HUES64 (cell line): ENCODE measurements at regions not wholly inside any gene's neighbourhood (a gene's known extent, or its start where the extent isn't known, plus 50 kb on each side); places are given as distances from the start of the nearest gene placed in this dataset.

Source experiments
- H3K27ac ChIP-seq: 2 replicates; pipeline ENCODE4 v1.7.0; 2013; ENCODE audit warnings: low read depth, low read length, inconsistent platforms
- H3K27me3 ChIP-seq: 2 replicates; pipeline ENCODE4 v1.6.1; 2013; ENCODE audit warnings: mild to moderate bottlenecking, low read length; ENCODE audit not compliant: insufficient read depth
- H3K36me3 ChIP-seq: 2 replicates; pipeline ENCODE4 v1.6.1; 2013; ENCODE audit warnings: mild to moderate bottlenecking, low read length; ENCODE audit not compliant: insufficient read depth
- H3K4me1 ChIP-seq: 2 replicates; pipeline ENCODE4 v1.6.1; 2013; ENCODE audit warnings: mild to moderate bottlenecking, low read length, moderate library complexity; ENCODE audit not compliant: insufficient read depth
- H3K4me3 ChIP-seq: 2 replicates; pipeline ENCODE4 v1.5.1; 2013; ENCODE audit warnings: mild to moderate bottlenecking, low read length, moderate library complexity
- H3K9ac ChIP-seq: 2 replicates; pipeline ENCODE4 v1.6.1; 2013; ENCODE audit warnings: mild to moderate bottlenecking, low read depth, low read length
- H3K9me3 ChIP-seq: 2 replicates; pipeline ENCODE4 v1.6.1; 2013; ENCODE audit warnings: low read depth, low read length; ENCODE audit not compliant: insufficient read depth
- WGBS: fragments of 150-250, 120-280 bp; methylation state at CpG from one replicate; pipeline ENCODE4 v1.1.7; 2013; ENCODE audit warnings: missing lambda C conversion rate; 5-methylcytosine and 5-hydroxymethylcytosine counted together

GRCh38 chr11:128250482-128250881 lies 336.9 kb downstream of the ETS1 start:
- no peak overlapping the region for H3K4me3 ChIP-seq
- H3K4me1 ChIP-seq, result no peaks in the 10 kb centered on the region
- H3K9me3 ChIP-seq, result no peaks in the 10 kb centered on the region
- H3K27ac ChIP-seq, result no peak overlapping the region
- H3K36me3 ChIP-seq, result no peaks in the 10 kb centered on the region
- WGBS, result 92% methylated on average over 2 of the region's 2 CpGs
- H3K27me3 ChIP-seq, result no peaks in the 10 kb centered on the region
- no peak overlapping the region for H3K9ac ChIP-seq

DNA sequence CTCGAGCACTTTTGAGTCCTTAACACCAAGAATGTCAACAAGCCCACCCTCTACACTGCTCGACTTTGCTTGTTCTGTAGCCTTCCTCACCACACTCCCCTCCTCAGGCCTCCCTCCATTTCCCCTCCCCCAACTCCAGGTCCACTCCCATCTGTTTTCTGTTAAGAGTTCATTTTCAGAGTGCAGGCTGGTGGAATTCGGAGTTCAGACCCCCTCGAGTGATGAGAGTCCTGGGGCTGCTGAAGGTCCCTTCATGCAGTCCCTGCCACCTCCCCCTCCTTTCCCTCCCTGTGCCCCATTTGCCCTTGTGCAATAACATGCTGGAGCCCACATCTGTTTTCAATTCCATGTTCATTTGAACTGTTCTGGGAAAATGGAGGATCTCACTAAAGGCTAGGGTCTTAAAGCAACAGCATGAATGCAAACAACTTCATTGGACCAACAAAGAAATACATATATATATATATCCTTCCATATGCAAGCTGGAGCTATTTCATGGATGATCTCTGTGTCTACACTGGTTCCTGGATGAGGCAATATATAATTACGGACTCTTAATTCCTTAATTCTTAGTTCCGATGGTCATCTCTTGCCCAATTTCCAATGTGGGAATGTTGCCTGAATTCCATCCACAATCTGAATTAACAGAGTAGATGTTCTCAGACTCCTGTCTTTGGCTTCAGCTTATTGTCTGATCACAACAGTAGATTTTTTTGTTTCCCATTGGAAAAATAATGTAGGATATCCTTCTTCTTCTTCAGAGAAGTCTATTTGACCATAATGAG lies 340.4 kb downstream of the ETS1 start:
- no peak overlapping the region for H3K4me3 ChIP-seq
- no peak overlapping the region for H3K27ac ChIP-seq
- no peak overlapping the region for H3K9ac ChIP-seq
- WGBS, result 85% methylated on average over 6 of the region's 6 CpGs
- H3K4me1 ChIP-seq, result no peaks in the 10 kb centered on the region
- H3K36me3 ChIP-seq, result no peaks in the 10 kb centered on the region
- H3K27me3 ChIP-seq, result no peaks in the 10 kb centered on the region
- no peaks in the 10 kb centered on the region for H3K9me3 ChIP-seq

DNA sequence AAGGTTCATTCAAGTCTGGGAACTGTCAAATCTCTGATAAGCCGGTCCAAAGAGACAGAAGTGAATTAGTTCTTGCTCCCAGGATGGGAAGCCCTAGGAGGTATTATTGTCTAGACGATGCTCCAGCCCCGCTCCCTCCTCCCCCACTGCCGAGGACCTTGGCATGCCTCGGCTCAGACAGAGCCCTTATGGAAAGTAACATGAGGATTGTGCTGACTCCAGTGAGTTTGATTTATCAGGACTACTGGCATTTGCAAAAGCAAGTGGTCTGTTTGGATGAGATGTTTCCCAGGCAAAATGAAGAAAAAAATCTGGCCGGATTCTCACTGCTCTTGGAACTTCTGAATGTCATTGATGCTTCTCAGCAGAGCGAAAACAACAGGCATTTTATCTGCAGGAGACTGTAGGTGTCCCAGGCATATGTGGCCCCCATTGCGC lies 341.0 kb downstream of the ETS1 start:
- no peaks in the 10 kb centered on the region for H3K36me3 ChIP-seq
- no peaks in the 10 kb centered on the region for H3K4me1 ChIP-seq
- no peak overlapping the region for H3K9ac ChIP-seq
- H3K4me3 ChIP-seq, result no peak overlapping the region
- no peaks in the 10 kb centered on the region for H3K27me3 ChIP-seq
- no peak overlapping the region for H3K27ac ChIP-seq
- H3K9me3 ChIP-seq, result no peaks in the 10 kb centered on the region
- WGBS, result 90% methylated on average over 7 of the region's 8 CpGs

- WGBS, result 93% methylated on average over 5 of the region's 5 CpGs
- H3K9ac ChIP-seq, result no peak overlapping the region
- no peaks in the 10 kb centered on the region for H3K36me3 ChIP-seq
- no peak overlapping the region for H3K27ac ChIP-seq
- H3K4me1 ChIP-seq, result no peaks in the 10 kb centered on the region
- H3K27me3 ChIP-seq, result no peaks in the 10 kb centered on the region
- H3K4me3 ChIP-seq, result no peak overlapping the region
- H3K9me3 ChIP-seq, result no peaks in the 10 kb centered on the region
These were observed 342.5 kb downstream of the ETS1 start for GRCh38 chr11:128244871-128245270.

GRCh38 chr11:128242451-128242850 lies 344.9 kb downstream of the ETS1 start:
- WGBS, result no CpG with 5 or more reads among the region's 1 CpG
- no peaks in the 10 kb centered on the region for H3K36me3 ChIP-seq
- no peaks in the 10 kb centered on the region for H3K9me3 ChIP-seq
- no peak overlapping the region for H3K9ac ChIP-seq
- no peak overlapping the region for H3K27ac ChIP-seq
- no peaks in the 10 kb centered on the region for H3K27me3 ChIP-seq
- H3K4me1 ChIP-seq, result no peaks in the 10 kb centered on the region
- H3K4me3 ChIP-seq, result no peak overlapping the region

- no peak overlapping the region for H3K9ac ChIP-seq
- H3K27ac ChIP-seq, result no peak overlapping the region
- WGBS, result 93% methylated on average over 6 of the region's 6 CpGs
- no peaks in the 10 kb centered on the region for H3K4me1 ChIP-seq
- no peaks in the 10 kb centered on the region for H3K9me3 ChIP-seq
- H3K4me3 ChIP-seq, result no peak overlapping the region
- no peaks in the 10 kb centered on the region for H3K36me3 ChIP-seq
- H3K27me3 ChIP-seq, result no peaks in the 10 kb centered on the region
These were observed 346.8 kb downstream of the ETS1 start for GRCh38 chr11:128240546-128240945.

DNA sequence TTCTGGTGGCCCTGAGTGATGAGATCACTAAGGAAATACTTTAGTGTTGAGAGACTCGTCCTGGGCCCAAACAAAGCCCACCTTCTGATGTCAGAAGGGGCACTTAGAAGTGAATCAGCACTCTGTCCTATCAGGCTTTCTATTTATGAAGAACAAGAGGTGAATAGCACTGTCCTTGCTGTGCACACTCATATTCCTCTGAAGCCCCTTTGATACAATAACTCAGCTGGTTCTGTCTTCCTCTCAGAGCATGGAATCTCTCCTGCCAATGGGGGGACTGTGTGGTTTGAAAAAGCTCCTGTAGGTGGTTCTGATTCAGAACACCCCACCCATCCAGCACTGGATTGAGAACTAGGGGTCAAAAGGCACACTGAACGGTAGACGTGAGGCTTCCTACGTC lies 348.1 kb downstream of the ETS1 start:
- 90% methylated on average over 4 of the region's 4 CpGs for whole genome bisulfite sequencing
- no peaks in the 10 kb centered on the region for H3K4me1 ChIP-seq
- no peaks in the 10 kb centered on the region for H3K27me3 ChIP-seq
- H3K36me3 ChIP-seq, result no peaks in the 10 kb centered on the region
- no peak overlapping the region for H3K27ac ChIP-seq
- no peaks in the 10 kb centered on the region for H3K9me3 ChIP-seq
- no peak overlapping the region for H3K9ac ChIP-seq
- H3K4me3 ChIP-seq, result no peak overlapping the region

DNA sequence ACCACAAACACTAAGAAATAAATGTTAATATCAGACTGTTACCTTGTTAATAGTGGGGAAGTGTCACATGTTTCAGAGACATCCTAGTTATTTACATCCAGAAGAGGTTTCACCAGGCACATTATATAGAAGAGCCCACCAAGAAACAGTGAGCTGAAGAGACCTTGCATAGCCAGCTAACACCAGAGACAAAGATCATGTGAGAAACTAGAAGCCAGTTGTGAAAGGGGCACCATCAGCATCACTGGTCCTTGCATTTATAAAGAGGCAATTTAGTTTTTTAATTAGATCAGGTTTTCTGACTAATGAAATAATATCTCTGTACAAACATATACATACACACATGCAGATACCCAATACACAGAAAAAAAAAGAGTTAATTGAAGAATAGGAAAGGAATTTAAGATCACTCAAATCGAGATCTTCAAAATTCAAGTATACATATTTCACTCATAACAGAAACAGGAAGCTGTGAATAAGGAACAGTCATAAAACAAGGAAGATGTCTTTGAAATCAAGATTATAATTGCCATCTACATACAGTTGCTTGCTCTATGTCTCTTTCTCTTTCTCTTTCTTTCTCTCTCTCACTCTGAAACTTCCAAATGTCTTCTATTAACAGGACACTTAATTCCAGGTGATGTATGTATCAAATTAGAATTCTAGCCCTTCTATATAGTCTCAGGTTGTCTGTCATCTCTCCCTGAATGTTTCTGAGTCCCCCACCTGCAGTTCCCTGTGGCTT lies 348.7 kb downstream of the ETS1 start:
- H3K9me3 ChIP-seq, result no peaks in the 10 kb centered on the region
- WGBS, result no CpG with 5 or more reads among the region's 1 CpG
- no peaks in the 10 kb centered on the region for H3K27me3 ChIP-seq
- no peak overlapping the region for H3K9ac ChIP-seq
- no peaks in the 10 kb centered on the region for H3K36me3 ChIP-seq
- H3K27ac ChIP-seq, result no peak overlapping the region
- H3K4me1 ChIP-seq, result no peaks in the 10 kb centered on the region
- H3K4me3 ChIP-seq, result no peak overlapping the region

DNA sequence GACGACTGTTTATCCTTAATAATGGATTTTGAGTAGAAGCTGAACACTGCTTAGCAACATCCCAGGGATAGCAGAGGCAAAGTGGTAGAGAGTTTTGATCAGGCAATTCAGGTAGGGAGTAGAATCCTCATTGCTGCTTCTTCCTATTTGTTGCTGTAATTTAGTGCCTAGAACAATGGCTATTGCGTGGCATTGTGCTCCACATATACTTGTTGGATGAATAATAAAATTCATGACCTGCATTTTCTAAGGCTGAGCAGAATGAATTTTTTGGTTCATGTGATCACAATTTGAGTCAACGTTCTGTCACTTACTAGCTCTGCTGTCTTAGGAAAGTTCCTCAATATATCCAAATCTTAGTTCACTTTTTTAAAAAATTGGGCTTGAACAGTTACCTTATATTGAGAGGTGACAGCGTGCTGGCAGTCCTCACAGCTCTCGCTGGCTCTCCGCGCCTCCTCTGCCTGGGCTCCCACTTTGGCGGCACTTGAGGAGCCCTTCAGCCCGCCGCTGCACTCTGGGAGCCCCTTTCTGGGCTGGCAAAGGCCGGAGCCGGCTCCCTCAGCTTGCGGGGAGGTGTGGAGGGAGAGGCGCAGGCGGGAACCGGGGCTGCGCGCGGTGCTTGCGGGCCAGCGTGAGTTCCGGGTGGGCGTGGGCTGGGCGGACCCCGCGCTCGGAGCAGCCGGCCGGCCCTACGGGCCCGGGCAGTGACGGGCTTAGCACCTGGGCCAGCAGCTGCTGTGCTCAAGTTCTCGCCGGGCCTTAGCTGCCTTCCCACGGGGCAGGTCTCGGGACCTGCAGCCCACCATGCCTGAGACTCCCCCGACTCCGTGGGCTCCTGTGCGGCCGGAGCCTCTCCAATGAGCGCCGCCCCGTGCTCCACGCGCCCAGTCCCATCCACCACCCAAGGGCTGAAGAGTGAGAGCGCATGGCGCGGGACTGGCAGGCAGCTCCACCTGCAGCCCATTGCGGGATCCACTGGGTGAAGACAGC lies 350.6 kb downstream of the ETS1 start:
- H3K36me3 ChIP-seq, result no peaks in the 10 kb centered on the region
- 95% methylated on average over 49 of the region's 49 CpGs for WGBS
- H3K27ac ChIP-seq, result no peak overlapping the region
- no peaks in the 10 kb centered on the region for H3K9me3 ChIP-seq
- no peaks in the 10 kb centered on the region for H3K27me3 ChIP-seq
- H3K4me3 ChIP-seq, result no peak overlapping the region
- H3K9ac ChIP-seq, result no peak overlapping the region
- H3K4me1 ChIP-seq, result no peaks in the 10 kb centered on the region

DNA sequence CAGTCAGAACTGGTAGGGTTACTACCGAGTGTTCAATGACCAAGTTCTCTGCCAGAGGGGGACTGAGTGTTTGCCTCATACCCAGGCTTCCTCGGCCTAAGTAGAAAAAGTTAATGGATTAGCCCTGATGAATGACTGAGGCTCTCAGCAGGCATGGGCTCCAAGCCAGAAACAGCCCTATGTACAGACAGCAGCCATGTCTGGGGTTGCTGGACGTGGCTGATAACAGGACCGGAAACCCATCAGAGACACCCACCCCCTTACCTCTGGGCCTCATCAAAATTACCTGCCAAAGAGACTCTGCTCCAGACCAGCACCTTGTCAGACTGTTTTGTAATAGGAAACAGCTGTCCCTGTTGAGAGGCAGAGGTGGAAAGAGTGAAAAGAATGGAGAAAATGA lies 351.4 kb downstream of the ETS1 start:
- Histone ChIP-seq H3K9me3 (no peaks in the 10 kb centered on the region), H3K27me3 (no peaks in the 10 kb centered on the region), H3K4me1 (no peaks in the 10 kb centered on the region), H3K36me3 (no peaks in the 10 kb centered on the region), H3K27ac (no peak overlapping the region), H3K4me3 (no peak overlapping the region), H3K9ac (no peak overlapping the region)
- WGBS, result 86% methylated on average over 4 of the region's 4 CpGs

DNA sequence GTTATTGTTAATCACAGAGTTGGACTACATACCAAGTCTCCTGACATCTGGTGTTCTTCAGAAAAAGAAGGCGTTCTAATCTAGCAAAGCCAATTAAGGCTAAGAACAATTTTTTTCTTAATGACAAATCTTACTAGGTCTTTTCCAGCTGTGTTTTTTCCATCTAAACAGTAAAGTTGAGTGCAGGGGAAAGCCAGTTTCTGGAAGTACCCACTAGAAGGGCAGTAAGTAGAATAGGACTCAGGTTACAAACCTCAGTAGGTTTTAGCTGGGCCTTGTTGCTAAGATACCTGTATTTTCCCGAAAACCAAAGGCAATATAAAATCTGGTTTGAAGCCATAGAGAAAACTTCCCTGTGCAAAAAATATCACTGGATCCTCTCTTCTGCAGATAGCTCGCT lies 351.9 kb downstream of the ETS1 start:
- Histone ChIP-seq H3K27ac (no peak overlapping the region), H3K9ac (no peak overlapping the region), H3K27me3 (no peaks in the 10 kb centered on the region), H3K4me1 (no peaks in the 10 kb centered on the region), H3K36me3 (no peaks in the 10 kb centered on the region), H3K4me3 (no peak overlapping the region), H3K9me3 (no peaks in the 10 kb centered on the region)
- WGBS, result 88% methylated on average over 3 of the region's 3 CpGs
